ENCODE measurements at regions not wholly inside any gene's neighbourhood (a gene's known extent, or its start where the extent isn't known, plus 50 kb on each side); places are given as distances from the start of the nearest gene placed in this dataset.

DNA sequence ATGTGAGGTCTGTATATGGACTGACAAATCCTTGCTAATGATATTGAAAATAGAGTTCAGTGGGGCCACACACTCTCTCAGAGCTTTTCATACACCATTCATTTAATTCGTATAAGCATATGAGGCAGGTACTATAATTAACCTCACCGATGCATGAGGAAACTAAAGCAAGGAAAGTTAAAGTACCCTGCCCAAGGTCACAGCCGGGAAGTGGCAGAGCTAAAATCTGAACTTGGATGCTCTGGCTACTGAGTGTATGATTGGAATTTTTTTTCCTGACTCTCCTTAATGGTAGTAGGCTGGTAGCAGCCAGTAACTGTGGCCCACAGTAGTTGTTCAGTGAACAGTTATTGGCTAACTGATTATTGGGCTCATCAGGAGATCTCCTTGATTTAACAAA, 135.3 kb downstream of the NUDT12 start:
- TF ChIP-seq, protein P1, sequence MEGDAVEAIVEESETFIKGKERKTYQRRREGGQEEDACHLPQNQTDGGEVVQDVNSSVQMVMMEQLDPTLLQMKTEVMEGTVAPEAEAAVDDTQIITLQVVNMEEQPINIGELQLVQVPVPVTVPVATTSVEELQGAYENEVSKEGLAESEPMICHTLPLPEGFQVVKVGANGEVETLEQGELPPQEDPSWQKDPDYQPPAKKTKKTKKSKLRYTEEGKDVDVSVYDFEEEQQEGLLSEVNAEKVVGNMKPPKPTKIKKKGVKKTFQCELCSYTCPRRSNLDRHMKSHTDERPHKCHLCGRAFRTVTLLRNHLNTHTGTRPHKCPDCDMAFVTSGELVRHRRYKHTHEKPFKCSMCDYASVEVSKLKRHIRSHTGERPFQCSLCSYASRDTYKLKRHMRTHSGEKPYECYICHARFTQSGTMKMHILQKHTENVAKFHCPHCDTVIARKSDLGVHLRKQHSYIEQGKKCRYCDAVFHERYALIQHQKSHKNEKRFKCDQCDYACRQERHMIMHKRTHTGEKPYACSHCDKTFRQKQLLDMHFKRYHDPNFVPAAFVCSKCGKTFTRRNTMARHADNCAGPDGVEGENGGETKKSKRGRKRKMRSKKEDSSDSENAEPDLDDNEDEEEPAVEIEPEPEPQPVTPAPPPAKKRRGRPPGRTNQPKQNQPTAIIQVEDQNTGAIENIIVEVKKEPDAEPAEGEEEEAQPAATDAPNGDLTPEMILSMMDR (IDR thresholded peaks at IDR 0.05) = no peak
- TF ChIP-seq POLR2AphosphoS5 (IDR thresholded peaks at IDR 0.05; ENCODE audit: insufficient read depth in 1 of 2, low read depth in 1 of 2) = no peak
- TF ChIP-seq POLR2A (IDR thresholded peaks at IDR 0.05) = no peak
- Histone ChIP-seq H3K27me3 (no peaks in the 10 kb centered on the region), H3K27ac (no peak overlapping the region), H3K36me3 (no peaks in the 10 kb centered on the region), H3K9me3 (no peaks in the 10 kb centered on the region), H3K4me1 (no peaks in the 10 kb centered on the region), H3K4me3 (no peak overlapping the region)
- DNase-seq (ENCODE audit: extremely low spot score in 2 of 2) = no peak
- intact Hi-C loops (cut with DNase I) = no loop called here

DNA sequence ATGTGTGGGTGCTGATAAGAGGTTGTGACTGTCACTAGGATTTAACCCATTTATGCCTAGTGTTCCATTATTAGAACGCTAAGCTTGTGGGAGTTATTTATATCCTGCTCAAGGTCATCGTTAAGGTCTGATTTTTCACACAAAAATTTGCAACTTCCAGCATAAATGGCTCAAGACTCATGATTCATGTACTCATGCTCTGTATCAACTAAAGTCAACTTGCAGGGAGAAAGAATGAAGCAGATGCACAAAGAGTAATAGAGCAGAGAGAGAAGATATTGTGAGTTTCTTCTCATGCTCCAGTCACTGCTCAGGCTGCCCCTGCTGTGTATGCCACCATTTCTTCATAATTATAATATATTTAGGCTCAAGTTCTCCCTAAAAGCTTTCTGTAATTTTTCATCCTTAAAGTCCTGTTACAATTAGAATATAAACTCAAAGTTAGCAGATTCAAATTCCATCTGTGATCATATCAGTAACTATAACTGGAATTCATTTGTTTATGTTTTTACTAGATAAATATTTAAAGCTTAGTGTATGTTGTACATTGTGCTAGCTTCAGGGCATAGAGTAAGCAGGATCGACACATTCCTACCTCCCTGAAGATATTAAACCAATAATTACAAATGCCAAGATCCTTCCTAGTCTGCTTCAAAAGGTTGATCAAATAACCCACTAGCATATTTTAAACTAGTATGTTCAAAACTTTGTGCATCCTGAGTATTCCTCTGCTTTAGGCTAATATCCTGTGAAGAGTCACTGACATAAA, 136.7 kb downstream of the NUDT12 start:
- Histone ChIP-seq H3K4me1 (no peaks in the 10 kb centered on the region), H3K9me3 (no peaks in the 10 kb centered on the region), H3K27ac (no peak overlapping the region), H3K27me3 (no peaks in the 10 kb centered on the region), H3K4me3 (no peak overlapping the region), H3K36me3 (no peaks in the 10 kb centered on the region)
- intact Hi-C loops (cut with DNase I) = no loop called here
- TF ChIP-seq POLR2A (IDR thresholded peaks at IDR 0.05) = no peak
- TF ChIP-seq POLR2AphosphoS5 (IDR thresholded peaks at IDR 0.05; ENCODE audit: insufficient read depth in 1 of 2, low read depth in 1 of 2) = no peak
- TF ChIP-seq, protein P1 (IDR thresholded peaks at IDR 0.05) = no peak
- DNase-seq (ENCODE audit: extremely low spot score in 2 of 2) = no peak

DNA sequence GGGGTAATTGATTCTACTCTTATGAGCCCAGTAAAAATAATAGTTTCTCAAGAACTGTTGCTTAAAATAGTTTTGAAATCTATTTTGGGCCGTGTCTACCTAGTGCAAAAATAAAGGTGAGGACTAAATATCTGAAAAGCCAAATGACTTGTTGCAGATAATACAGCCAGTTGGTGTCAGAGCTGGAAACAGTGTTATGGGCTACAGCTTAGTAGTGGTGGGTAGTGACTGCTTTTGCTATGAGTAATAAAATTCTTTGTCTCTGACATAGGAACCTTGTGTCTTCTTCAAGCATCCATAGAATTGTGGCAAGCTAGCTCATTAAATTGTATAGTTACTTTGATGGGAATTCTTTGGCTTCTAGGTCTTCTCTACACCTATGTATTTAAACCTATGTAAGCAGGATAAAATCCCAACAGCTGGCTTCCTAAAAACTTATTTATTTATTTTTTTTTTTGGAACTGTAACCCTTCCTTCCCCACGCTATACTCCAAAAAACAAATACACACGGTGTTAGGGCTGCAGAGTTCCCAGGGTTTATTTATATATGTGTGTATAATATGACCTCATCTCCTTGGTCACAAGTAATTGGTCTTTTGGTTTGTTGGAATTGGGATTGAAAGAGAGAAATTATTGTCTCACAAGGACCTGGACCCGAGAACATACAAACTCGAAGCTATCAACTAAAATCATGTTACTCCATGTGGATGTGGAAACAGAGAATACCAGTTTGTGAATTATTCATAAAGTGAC, 138.0 kb downstream of the NUDT12 start:
- Histone ChIP-seq H3K9me3 (no peaks in the 10 kb centered on the region), H3K4me1 (no peaks in the 10 kb centered on the region), H3K27ac (no peak overlapping the region), H3K4me3 (no peak overlapping the region), H3K36me3 (no peaks in the 10 kb centered on the region), H3K27me3 (no peaks in the 10 kb centered on the region)
- DNase-seq (ENCODE audit: extremely low spot score in 2 of 2) = no peak
- TF ChIP-seq POLR2A (IDR thresholded peaks at IDR 0.05) = no peak
- TF ChIP-seq, protein P1 (IDR thresholded peaks at IDR 0.05) = no peak
- no peak for TF ChIP-seq POLR2AphosphoS5 (IDR thresholded peaks at IDR 0.05; ENCODE audit: insufficient read depth in 1 of 2, low read depth in 1 of 2)
- intact Hi-C loops (cut with DNase I) = no loop called here

DNA sequence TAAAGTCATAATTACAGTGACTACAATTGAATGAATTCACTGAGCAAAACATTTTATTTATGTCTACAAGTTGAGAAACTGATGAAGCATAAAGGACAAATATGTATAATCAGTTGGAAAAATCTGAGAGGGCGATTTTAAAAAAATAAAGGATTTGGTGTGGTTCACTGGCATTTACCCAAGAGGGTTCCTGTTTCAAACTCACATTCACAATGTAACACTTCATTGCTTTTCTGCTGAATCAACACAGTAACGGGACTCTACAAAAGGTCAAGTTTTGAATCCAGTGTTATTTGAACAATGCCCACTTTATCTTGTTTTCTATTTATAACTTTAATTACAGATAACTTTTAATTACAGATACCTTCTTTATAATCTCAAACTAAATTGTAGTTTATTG, 138.6 kb downstream of the NUDT12 start:
- TF ChIP-seq POLR2AphosphoS5 (IDR thresholded peaks at IDR 0.05; ENCODE audit: insufficient read depth in 1 of 2, low read depth in 1 of 2) = no peak
- TF ChIP-seq, protein P1 (IDR thresholded peaks at IDR 0.05) = no peak
- TF ChIP-seq POLR2A (IDR thresholded peaks at IDR 0.05) = no peak
- no peaks in the 10 kb centered on the region for H3K27me3 ChIP-seq
- H3K9me3 ChIP-seq = no peaks in the 10 kb centered on the region
- H3K27ac ChIP-seq = no peak overlapping the region
- no peaks in the 10 kb centered on the region for H3K36me3 ChIP-seq
- H3K4me3 ChIP-seq = no peak overlapping the region
- DNase-seq (ENCODE audit: extremely low spot score in 2 of 2) = no peak
- intact Hi-C loops (cut with DNase I) = no loop called here
- no peaks in the 10 kb centered on the region for H3K4me1 ChIP-seq

DNA sequence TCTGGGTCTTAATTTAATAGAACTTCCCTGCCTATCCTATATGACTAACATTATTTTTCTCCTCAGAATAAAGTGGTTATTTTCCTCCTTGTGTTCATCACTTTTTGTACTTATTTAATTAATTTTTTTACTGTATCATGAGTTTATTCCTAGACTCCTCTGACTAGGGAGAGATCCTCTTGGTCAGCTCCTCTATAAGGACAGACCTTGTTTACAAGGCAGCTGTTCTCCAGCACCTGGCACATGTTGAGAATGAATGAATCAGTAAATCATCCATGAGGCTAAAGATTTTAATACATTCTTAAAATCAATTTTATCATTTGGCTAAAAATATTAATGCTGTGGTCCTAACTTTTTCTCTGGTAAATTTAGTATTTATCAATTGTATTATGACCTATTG, 139.8 kb downstream of the NUDT12 start:
- intact Hi-C loops (cut with DNase I) = no loop called here

More for the DNA sequence above, 139.8 kb downstream of the NUDT12 start:
- no peak for DNase-seq (ENCODE audit: extremely low spot score in 2 of 2)
- Histone ChIP-seq H3K9me3 (no peaks in the 10 kb centered on the region), H3K27me3 (no peaks in the 10 kb centered on the region), H3K4me3 (no peak overlapping the region), H3K36me3 (no peaks in the 10 kb centered on the region), H3K27ac (no peak overlapping the region), H3K4me1 (no peaks in the 10 kb centered on the region)
- TF ChIP-seq POLR2AphosphoS5 (IDR thresholded peaks at IDR 0.05; ENCODE audit: insufficient read depth in 1 of 2, low read depth in 1 of 2) (no peak), POLR2A (IDR thresholded peaks at IDR 0.05) (no peak)
- TF ChIP-seq, protein P1 (IDR thresholded peaks at IDR 0.05) = no peak
